GM12878 (cell line): ENCODE measurements at regions not wholly inside any gene's neighbourhood (a gene's known extent, or its start where the extent isn't known, plus 50 kb on each side); places are given as distances from the start of the nearest gene placed in this dataset.

Experiments
- ATAC-seq: fragments of 200-7000 bp; cut with Tn5 transposase; 3 replicates; pipeline ENCODE4 v1.9.1; 2020; ENCODE audit warnings: mild to moderate bottlenecking, moderate library complexity
- BruUV-seq: library from RNA; stranded (reverse); fragments of 400-500 nt; replicated peaks from 2 replicates; lab custom pipeline; 2021; lab: Mats Ljungman, UMichigan
- CTCF ChIA-PET: fragments of 300-600 bp; sonication (Branson Sonifier 250); formaldehyde crosslinking; extraction: SDS; loops from one replicate; lab custom pipeline; 2021; ENCODE audit warnings: inconsistent platforms; lab: Yijun Ruan, JAX
- POLR2A ChIA-PET: fragments of 350-600 bp; formaldehyde crosslinking; extraction: SDS; loops from one replicate; lab custom pipeline; 2021; ENCODE audit warnings: inconsistent platforms; lab: Charles Lee
- RAD21 ChIA-PET: fragments of 300-600 bp; sonication (Branson Sonifier 250); formaldehyde crosslinking; loops from one replicate; lab custom pipeline; 2023; ENCODE audit warnings: antibody characterized with exemption; ENCODE audit not compliant: unreplicated experiment; lab: Charles Lee
- SMC1A ChIA-PET: fragments of 300-600 bp; sonication (Branson Sonifier 250); formaldehyde crosslinking; loops from one replicate; lab custom pipeline; 2023; ENCODE audit not compliant: unreplicated experiment, uncharacterized antibody; lab: Charles Lee
- DNase-seq: peaks from one replicate; pipeline ENCODE4 v3.0.0-alpha.2; 2011; ENCODE audit warnings: low read depth, low spot score
- FAIRE-seq: peaks from 3 replicates; lab custom pipeline; 2011; peaks lifted over from hg19 to GRCh38; lab: Jason Lieb, UNC
- H2AFZ ChIP-seq: 2 replicates; pipeline ENCODE4 v1.6.0; 2011; ENCODE audit warnings: low read depth, low read length, control low read depth; ENCODE audit not compliant: control insufficient read depth
- H3K27ac ChIP-seq: 2 replicates; pipeline ENCODE4 v1.5.1; 2011; ENCODE audit warnings: control low read depth; ENCODE audit not compliant: control insufficient read depth, insufficient read depth
- H3K27me3 ChIP-seq, 2 experiments: replicated peaks in 1 of 2; 2 replicates each; pipeline versions ENCODE4 v1.6.0 to v1.6.1; 2011; ENCODE audit warnings: low read length in 1 of 2; ENCODE audit not compliant: control insufficient read depth in 2 of 2, insufficient read depth in 2 of 2
- H3K36me3 ChIP-seq, 2 experiments: 2 replicates each; pipeline ENCODE4 v1.5.1; 2011; ENCODE audit warnings: low read length in 1 of 2; ENCODE audit not compliant: control insufficient read depth in 2 of 2, insufficient read depth in 2 of 2
- H3K4me1 ChIP-seq: 2 replicates; pipeline ENCODE4 v1.6.1; 2011; ENCODE audit warnings: mild to moderate bottlenecking, low read length, moderate library complexity, mixed read lengths; ENCODE audit not compliant: control insufficient read depth, insufficient read depth
- H3K4me2 ChIP-seq: 2 replicates; pipeline ENCODE4 v1.6.0; 2011; ENCODE audit warnings: control low read depth; ENCODE audit not compliant: control insufficient read depth, insufficient read depth
- H3K4me3 ChIP-seq: fragments of 200-600 bp; sonication (generic); 2 replicates; pipeline ENCODE4 v1.5.1; 2016
- H3K79me2 ChIP-seq: 2 replicates; pipeline ENCODE4 v1.6.0; 2011; ENCODE audit warnings: low read length; ENCODE audit not compliant: control insufficient read depth, insufficient read depth
- H3K9ac ChIP-seq: 2 replicates; pipeline ENCODE4 v1.8.0; 2011; ENCODE audit warnings: low read length, control low read depth, mixed read lengths; ENCODE audit not compliant: control insufficient read depth, insufficient read depth
- H3K9me3 ChIP-seq: replicated peaks from 3 replicates; pipeline ENCODE4 v1.5.1; 2011; ENCODE audit warnings: mild to moderate bottlenecking, low read length; ENCODE audit not compliant: control insufficient read depth, insufficient read depth
- H4K20me1 ChIP-seq: 2 replicates; pipeline ENCODE4 v1.6.0; 2011; ENCODE audit not compliant: control insufficient read depth, insufficient read depth
- E2F8 ChIP-seq: fragments of 450-650 bp; IDR thresholded peaks from 2 replicates; pipeline ENCODE4 v1.6.1; 2018; ENCODE audit warnings: mild to moderate bottlenecking, low read depth, moderate library complexity; ENCODE audit not compliant: partially characterized antibody
- E4F1 ChIP-seq: fragments of 450-650 bp; IDR thresholded peaks from 2 replicates; pipeline ENCODE4 v1.6.1; 2018; ENCODE audit warnings: borderline replicate concordance, mild to moderate bottlenecking; ENCODE audit not compliant: partially characterized antibody
- EED ChIP-seq: sonication (generic); IDR thresholded peaks from 2 replicates; pipeline ENCODE4 v1.6.1; 2016; ENCODE audit warnings: antibody characterized with exemption, low read depth
- ELK1 ChIP-seq: IDR thresholded peaks from 2 replicates; pipeline ENCODE4 v1.6.1; 2012; ENCODE audit warnings: low read depth, low read length, improper control_type of control experiment
- EZH2 ChIP-seq: IDR thresholded peaks from 2 replicates; pipeline ENCODE4 v1.6.1; 2012; ENCODE audit warnings: low read depth, mild to moderate bottlenecking, control low read depth, inconsistent platforms, low read length, borderline replicate concordance; ENCODE audit not compliant: control insufficient read depth
- HCFC1 ChIP-seq: fragments of 150-350 bp; IDR thresholded peaks from 2 replicates; pipeline ENCODE4 v1.6.1; 2014; ENCODE audit warnings: low read length
- KAT2A ChIP-seq: conservative IDR thresholded peaks from 2 replicates; pipeline ENCODE4 v1.6.1; 2011; ENCODE audit warnings: low read depth, low read length; ENCODE audit not compliant: control insufficient read depth
- KDM1A ChIP-seq: fragments of 200-600 bp; sonication (generic); IDR thresholded peaks from 2 replicates; pipeline ENCODE4 v1.6.1; 2016; ENCODE audit warnings: borderline replicate concordance
- NFIC ChIP-seq: IDR thresholded peaks from 2 replicates; pipeline ENCODE4 v1.6.1; 2012; ENCODE audit warnings: low read depth, mild to moderate bottlenecking, inconsistent platforms, low read length, moderate library complexity
- NFXL1 ChIP-seq: fragments of 450-650 bp; IDR thresholded peaks from 2 replicates; pipeline ENCODE4 v1.6.1; 2017; ENCODE audit warnings: antibody characterized with exemption, mild to moderate bottlenecking, borderline replicate concordance
- SIX5 ChIP-seq: IDR thresholded peaks from 2 replicates; pipeline ENCODE4 v1.6.1; 2011; ENCODE audit warnings: mild to moderate bottlenecking, low read depth, low read length, moderate library complexity; ENCODE audit not compliant: severe bottlenecking
- TCF3 ChIP-seq: IDR thresholded peaks from 2 replicates; pipeline ENCODE4 v1.6.1; 2012; ENCODE audit warnings: low read depth, mild to moderate bottlenecking, low read length, borderline replicate concordance; ENCODE audit not compliant: insufficient read depth
- ZBTB40 ChIP-seq: fragments of 450-650 bp; IDR thresholded peaks from 2 replicates; pipeline ENCODE4 v1.6.1; 2016; ENCODE audit warnings: mild to moderate bottlenecking, moderate library complexity, borderline replicate concordance
- WGBS: methylation state at CpG from one replicate; pipeline ENCODE4 v1.1.6; 2016; ENCODE audit warnings: low lambda C conversion rate; ENCODE audit not compliant: insufficient replicate concordance, insufficient coverage; ENCODE audit errors: missing lambda C conversion rate; 5-methylcytosine and 5-hydroxymethylcytosine counted together
- in situ Hi-C: fragments of 300-500 bp; cut with MboI; formaldehyde crosslinking; loops from 9 replicates; pipeline ENCODE4 v1.14.3; 2018; ENCODE audit warnings: mixed read lengths
- intact Hi-C: fragments of 100-400 bp; cut with micrococcal nuclease; formaldehyde crosslinking; loops from one replicate; pipeline ENCODE4 v1.14.2; 2022; ENCODE audit not compliant: unreplicated experiment

GRCh38 chr10:52394246-52394645, 80.2 kb downstream of the DKK1 start:
- ChIA-PET CTCF (no interaction called here), RAD21 (no interaction called here), POLR2A (no interaction called here), SMC1A (no interaction called here)
- no peak for DNase-seq
- H3K4me2 ChIP-seq, result no peak overlapping the region
- TF ChIP-seq ELK1 (no peak), ZBTB40 (no peak), TCF3 (no peak), KAT2A (no peak), HCFC1 (no peak), KDM1A (no peak), E4F1 (no peak), NFXL1 (no peak), EZH2 (no peak), NFIC (no peak), E2F8 (no peak), SIX5 (no peak), EED (no peak)
- H3K79me2 ChIP-seq, result no peaks in the 10 kb centered on the region
- H3K27me3 ChIP-seq, result no peaks in the 10 kb centered on the region
- no peak for FAIRE-seq
- no peaks in the 10 kb centered on the region for H3K36me3 ChIP-seq
- H2AFZ ChIP-seq, result no peak overlapping the region
- 0% methylated on average over 1 of the region's 1 CpG for WGBS
- no peaks in the 10 kb centered on the region for H3K9me3 ChIP-seq
- no peaks in the 10 kb centered on the region for H4K20me1 ChIP-seq
- no peak for ATAC-seq
- H3K9ac ChIP-seq, result no peak overlapping the region
- no peaks in the 10 kb centered on the region for H3K4me1 ChIP-seq
- intact Hi-C loops, result no loop called here
- H3K27ac ChIP-seq, result no peak overlapping the region
- no TSS peak for BruUV-seq
- in situ Hi-C loops, result no loop called here
- H3K4me3 ChIP-seq, result no peak overlapping the region
